Inflammatory macrophage treated with lipopolysaccharide for 1 hour (primary cell): ENCODE measurements at regions not wholly inside any gene's neighbourhood (a gene's known extent, or its start where the extent isn't known, plus 50 kb on each side); places are given as distances from the start of the nearest gene placed in this dataset.
"Not testable (repeated sequence)": the region's sequence is repeated elsewhere in the genome, so short reads cannot be mapped to it uniquely, and the experiment has no call there.

Experiments
- DNase-seq, 2 donors: peaks; one replicate each; pipeline ENCODE4 v3.0.0-alpha.2; 2020 to 2022

- DNase-seq = no peak
Measured at GRCh38 chr16:85240982-85241924, 129.0 kb upstream of the CIBAR2 start.

GRCh38 chr16:85242140-85242539 is 129.9 kb upstream of the CIBAR2 start:
- DNase-seq = no peak

- no peak for DNase-seq
Measured at GRCh38 chr16:85243308-85243707, 131.0 kb upstream of the CIBAR2 start.

GRCh38 chr16:85244452-85244851 is 132.2 kb upstream of the CIBAR2 start:
- not testable (repeated sequence) for DNase-seq

- peak; percentile 22 to 73 for DNase-seq
Measured at GRCh38 chr16:85245307-85246172, 133.3 kb upstream of the CIBAR2 start.

- no peak for DNase-seq
Measured at GRCh38 chr16:85246473-85246872, 134.2 kb upstream of the CIBAR2 start.

GRCh38 chr16:85246973-85247372 is 134.7 kb upstream of the CIBAR2 start:
- no peak for DNase-seq

GRCh38 chr16:85248342-85248741 is 136.1 kb upstream of the CIBAR2 start:
- no peak for DNase-seq

- no peak for DNase-seq
Measured at GRCh38 chr16:85248857-85249256, 136.6 kb upstream of the CIBAR2 start.

GRCh38 chr16:85249418-85250146 is 137.3 kb upstream of the CIBAR2 start:
- no peak for DNase-seq

GRCh38 chr16:85250147-85250463 is 137.8 kb upstream of the CIBAR2 start:
- no peak for DNase-seq

GRCh38 chr16:85250609-85251223 is 138.4 kb upstream of the CIBAR2 start:
- no peak for DNase-seq

GRCh38 chr16:85251225-85251760 is 139.0 kb upstream of the CIBAR2 start:
- DNase-seq = no peak

- no peak for DNase-seq
Measured at GRCh38 chr16:85252014-85252413, 139.7 kb upstream of the CIBAR2 start.

- no peak for DNase-seq
Measured at GRCh38 chr16:85252461-85252860, 140.2 kb upstream of the CIBAR2 start.

GRCh38 chr16:85253084-85253941 is 141.0 kb upstream of the CIBAR2 start:
- DNase-seq = peak; percentile 10 to 65

- no peak for DNase-seq
Measured at GRCh38 chr16:85254051-85254450, 141.8 kb upstream of the CIBAR2 start.

- DNase-seq = no peak
Measured at GRCh38 chr16:85254921-85255320, 142.6 kb upstream of the CIBAR2 start.

GRCh38 chr16:85255777-85256176 is 143.5 kb upstream of the CIBAR2 start:
- no peak for DNase-seq

GRCh38 chr16:85256190-85256739 is 144.0 kb upstream of the CIBAR2 start:
- DNase-seq = no peak

GRCh38 chr16:85257483-85257882 is 145.2 kb upstream of the CIBAR2 start:
- no peak for DNase-seq
